AG10803 (cell line): ENCODE measurements at regions not wholly inside any gene's neighbourhood (a gene's known extent, or its start where the extent isn't known, plus 50 kb on each side); places are given as distances from the start of the nearest gene placed in this dataset.

Experiments used
- DNase-seq: peaks from one replicate; pipeline ENCODE4 v3.0.0; 2010; ENCODE audit warnings: low read depth
- H3K4me3 ChIP-seq: 2 replicates; pipeline ENCODE4 v1.5.1; 2011; ENCODE audit warnings: mild to moderate bottlenecking, low read length, control low read depth
- TF ChIP-seq, protein P1 (sequence below): conservative IDR thresholded peaks from 2 replicates; pipeline ENCODE4 v1.5.1; 2011; ENCODE audit warnings: mild to moderate bottlenecking, low read length, control low read depth, inconsistent platforms

GRCh38 chr14:25557466-25557865 is 507.5 kb upstream of the STXBP6 start:
- no peak for DNase-seq
- TF ChIP-seq, protein P1, sequence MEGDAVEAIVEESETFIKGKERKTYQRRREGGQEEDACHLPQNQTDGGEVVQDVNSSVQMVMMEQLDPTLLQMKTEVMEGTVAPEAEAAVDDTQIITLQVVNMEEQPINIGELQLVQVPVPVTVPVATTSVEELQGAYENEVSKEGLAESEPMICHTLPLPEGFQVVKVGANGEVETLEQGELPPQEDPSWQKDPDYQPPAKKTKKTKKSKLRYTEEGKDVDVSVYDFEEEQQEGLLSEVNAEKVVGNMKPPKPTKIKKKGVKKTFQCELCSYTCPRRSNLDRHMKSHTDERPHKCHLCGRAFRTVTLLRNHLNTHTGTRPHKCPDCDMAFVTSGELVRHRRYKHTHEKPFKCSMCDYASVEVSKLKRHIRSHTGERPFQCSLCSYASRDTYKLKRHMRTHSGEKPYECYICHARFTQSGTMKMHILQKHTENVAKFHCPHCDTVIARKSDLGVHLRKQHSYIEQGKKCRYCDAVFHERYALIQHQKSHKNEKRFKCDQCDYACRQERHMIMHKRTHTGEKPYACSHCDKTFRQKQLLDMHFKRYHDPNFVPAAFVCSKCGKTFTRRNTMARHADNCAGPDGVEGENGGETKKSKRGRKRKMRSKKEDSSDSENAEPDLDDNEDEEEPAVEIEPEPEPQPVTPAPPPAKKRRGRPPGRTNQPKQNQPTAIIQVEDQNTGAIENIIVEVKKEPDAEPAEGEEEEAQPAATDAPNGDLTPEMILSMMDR: no peak
- no peak overlapping the region for H3K4me3 ChIP-seq

DNA sequence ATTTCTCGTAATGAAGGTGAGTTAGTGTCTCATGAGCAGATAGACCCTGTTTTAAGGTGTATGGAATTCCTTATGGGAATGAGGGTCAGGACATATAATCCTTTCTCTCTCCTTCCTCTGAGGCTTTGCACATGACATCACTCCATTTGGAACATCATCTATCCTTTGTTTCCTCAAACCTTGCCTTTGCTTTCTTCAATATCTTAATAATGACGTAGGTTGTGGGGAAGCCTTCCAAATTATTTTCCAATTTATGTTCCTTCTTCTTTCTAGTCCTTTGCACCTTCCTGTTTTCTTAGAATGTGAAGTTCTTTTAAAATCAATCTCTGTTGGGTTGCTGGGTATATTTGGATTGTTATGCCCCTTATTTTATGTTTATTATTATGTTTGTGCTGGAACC is 502.9 kb upstream of the STXBP6 start:
- TF ChIP-seq, protein P1: no peak
- DNase-seq: no peak
- H3K4me3 ChIP-seq: no peak overlapping the region

GRCh38 chr14:25551674-25552073 is 501.7 kb upstream of the STXBP6 start:
- no peak overlapping the region for H3K4me3 ChIP-seq
- no peak for DNase-seq
- TF ChIP-seq, protein P1: no peak

DNA sequence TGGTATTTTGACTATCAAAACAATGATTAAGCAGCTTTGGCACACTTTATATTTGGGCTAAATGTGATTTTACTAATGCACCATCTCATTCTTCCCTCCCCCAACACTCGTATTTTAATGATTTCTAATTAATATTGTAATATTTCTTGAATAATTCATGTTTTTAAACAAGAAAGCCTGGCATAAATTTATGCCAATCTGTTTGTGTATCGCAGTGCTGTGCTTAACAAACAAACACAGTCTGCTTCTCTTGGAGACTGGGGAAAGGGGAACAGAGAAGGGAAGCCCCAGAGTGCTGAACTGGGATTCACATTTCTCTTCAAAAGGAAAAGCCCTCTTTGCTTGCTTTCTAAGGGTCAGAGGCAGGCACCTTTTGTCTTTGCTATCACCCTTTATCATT is 496.9 kb upstream of the STXBP6 start:
- DNase-seq: no peak
- TF ChIP-seq, protein P1: no peak

GRCh38 chr14:25537846-25538455 is 488.0 kb upstream of the STXBP6 start:
- H3K4me3 ChIP-seq: no peak overlapping the region
- TF ChIP-seq, protein P1: peak; percentile 18; the same call in 1 of the 2 replicates
- no peak for DNase-seq

More for the DNA sequence above, 496.9 kb upstream of the STXBP6 start:
- no peak overlapping the region for H3K4me3 ChIP-seq

- H3K4me3 ChIP-seq: no peak overlapping the region
- TF ChIP-seq, protein P1: no peak
- no peak for DNase-seq
These were observed 476.3 kb upstream of the STXBP6 start for GRCh38 chr14:25526290-25526689.

DNA sequence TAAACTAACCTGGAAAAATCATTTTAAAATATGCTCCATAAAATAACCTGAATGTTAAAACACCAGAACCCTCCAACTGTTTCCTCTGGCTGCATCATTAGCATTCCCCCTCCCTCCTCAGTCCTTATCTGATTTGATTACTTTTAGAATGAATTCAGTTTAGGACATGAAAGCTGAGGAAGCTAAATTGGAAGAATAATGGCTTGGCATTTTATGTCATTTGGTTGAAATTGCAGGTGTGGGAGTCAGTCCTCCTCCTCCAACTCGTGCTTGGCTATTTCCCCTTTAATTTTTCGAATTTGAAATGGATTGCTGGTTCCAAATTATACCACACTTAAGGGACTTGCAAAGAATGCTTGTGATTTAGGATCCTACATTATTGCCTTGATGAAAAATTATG is 473.0 kb upstream of the STXBP6 start:
- DNase-seq: no peak
- TF ChIP-seq, protein P1: no peak
- H3K4me3 ChIP-seq: no peak overlapping the region
